ENCODE measurements at regions not wholly inside any gene's neighbourhood (a gene's known extent, or its start where the extent isn't known, plus 50 kb on each side); places are given as distances from the start of the nearest gene placed in this dataset.

DNA sequence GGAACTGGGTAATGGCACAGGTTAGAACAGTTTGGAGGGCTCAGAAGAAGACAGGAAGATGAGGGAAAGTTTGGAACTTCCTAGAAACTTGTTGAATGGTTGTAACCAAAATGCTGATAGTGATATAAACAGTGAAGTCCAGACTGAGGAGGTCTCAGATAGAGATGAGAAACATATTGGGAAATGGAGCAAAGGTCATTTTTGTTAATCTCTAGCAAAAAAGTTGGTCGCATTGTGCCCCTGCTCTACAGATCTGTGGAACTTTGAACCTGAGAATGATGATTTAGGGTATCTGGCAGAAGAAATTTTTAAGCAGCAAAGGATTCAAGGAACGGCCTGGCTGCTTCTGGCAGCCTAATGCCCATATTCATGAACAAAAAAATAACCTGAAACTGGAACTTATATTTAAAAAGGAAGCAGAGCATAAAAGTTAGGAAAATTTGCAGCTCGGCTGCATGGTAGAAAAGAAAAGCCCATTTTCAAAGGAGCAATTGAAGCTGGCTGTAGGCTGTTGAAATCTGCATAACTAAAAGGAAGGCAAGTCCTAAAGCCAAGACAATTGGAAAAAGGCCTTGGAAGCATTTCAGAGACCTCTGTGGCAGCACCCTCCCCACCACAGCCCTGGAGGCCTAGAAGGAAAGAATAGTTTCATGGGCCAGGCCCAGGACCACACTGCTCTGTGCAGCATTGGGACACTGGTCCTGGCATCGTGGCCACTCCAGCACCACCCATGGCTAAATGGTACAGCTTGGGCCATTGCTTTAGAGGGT, 182.6 kb upstream of the CD96 start:
- no peak for DNase-seq

- no peak for DNase-seq
Observed at GRCh38 chr3:111362381-111363009, 179.5 kb upstream of the CD96 start.

DNA sequence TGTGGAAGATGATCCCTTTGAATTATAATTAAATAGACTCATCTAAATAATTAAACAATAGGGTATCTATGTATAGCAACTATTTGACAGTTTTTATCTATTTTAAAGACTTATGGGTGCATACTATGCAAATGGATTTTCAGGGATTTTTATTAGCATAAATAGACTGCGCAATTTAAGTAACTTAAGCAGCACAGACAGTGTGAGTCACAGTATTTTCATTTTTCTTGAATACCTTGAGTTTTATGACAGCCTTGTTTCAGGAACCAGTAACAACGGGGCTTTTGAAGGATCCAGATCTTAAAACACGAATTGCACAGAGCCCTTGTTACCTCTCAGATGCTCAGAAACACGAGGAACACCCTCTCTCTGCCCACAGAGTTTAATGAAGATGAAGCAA, 175.5 kb upstream of the CD96 start:
- no peak for DNase-seq

DNA sequence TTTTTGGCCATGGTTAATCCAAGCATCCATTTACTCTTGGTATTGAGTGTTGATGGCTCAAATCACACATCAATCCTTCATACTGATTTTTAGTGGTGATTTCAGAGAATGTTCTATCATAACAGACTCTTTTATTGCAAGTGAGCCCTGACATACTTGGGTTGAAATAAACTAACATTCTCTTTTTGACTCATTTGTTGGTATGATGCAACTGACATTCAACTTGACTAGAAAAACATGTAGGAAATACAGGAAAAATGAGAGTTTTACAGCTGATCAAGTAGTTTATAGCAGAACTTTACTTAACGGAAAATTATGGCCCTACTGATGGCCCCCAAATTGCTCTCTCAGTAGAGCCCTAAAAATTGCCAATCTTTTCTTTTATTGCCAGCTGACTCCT, 173.9 kb upstream of the CD96 start:
- no peak for DNase-seq

DNA sequence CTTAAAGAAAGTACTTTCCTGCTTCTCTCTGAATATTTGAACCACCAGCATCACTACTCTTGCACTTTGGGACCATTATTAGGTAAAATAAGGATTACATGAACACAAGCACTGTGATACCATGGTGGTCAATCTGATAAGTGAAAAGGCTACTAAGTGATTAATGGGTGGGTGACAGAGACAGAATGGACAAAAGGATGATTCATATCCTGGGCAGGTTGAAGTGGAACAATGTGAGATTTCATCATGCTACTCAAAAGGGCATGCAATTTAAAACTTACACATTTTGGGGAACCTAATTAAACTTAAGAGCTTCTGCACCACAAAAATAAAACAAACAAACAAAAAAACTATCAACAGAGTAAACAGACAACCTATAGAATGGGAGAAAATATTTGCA, 172.0 kb upstream of the CD96 start:
- no peak for DNase-seq

DNA sequence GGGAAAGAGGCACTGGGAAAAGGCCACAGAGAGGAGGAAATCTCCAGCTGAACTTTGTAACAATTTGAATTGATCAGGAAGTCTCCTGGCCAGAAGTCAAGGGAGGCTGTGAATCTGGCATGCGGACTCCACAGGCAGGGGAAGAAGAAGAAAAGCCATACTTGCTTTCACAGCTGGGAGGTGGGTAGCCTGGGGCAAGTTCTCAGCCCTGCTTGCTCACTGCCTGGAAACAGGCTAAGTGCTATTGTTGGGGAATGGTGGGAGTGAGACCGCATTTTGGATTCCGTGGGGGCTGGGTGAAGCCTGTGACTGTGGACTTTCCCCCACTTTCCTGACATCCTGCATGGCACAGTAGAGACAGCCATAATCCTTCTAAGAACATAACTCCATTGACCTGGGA, 168.8 kb upstream of the CD96 start:
- no peak for DNase-seq

DNA sequence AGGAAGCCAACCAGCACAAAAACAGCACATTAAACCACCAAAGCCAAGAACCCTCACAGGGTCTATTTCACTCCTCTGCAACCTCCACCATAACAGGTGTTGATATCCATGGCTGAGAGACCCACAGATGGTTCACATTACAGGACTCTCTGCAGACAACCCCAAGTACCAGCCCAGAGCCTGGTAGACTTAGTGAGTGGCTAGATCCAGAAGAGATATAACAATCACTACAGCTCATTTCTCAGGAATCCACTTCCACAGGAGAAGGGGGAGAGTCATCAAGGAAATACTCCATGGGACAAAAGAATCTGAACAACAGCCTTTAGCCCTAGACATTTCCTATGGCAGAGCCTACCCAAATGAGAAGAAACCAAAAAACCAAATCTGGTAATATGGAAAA, 168.1 kb upstream of the CD96 start:
- no peak for DNase-seq

DNA sequence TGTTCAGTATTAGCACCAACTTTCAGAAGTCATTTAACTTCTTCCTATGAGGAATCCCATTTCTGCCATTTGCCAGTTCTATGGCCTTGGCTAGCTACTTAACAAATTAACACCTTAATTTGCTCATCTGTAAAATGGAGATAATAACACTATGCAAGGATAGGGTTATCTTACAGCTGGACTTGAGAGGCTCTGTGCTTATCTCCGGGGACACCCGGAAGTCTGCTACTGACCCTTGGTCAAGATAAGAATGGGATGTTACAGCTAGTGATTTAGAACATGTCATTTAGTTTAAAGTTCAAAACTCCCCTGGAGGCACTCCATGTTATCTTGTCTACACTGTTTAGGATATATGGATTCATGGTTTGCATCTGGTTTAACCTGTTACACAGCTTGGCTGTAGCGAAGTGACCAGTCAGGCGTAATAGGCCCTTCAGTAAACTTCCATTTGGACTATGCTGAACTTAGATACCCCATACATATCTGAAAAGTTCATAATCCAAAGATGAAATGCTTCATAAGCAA, 156.0 kb upstream of the CD96 start:
- no peak for DNase-seq

GRCh38 chr3:111392894-111393398, 149.1 kb upstream of the CD96 start:
- no peak for DNase-seq

- DNase-seq: no peak
Observed at GRCh38 chr3:111412656-111413055, 129.3 kb upstream of the CD96 start.

GRCh38 chr3:111414531-111414930, 127.5 kb upstream of the CD96 start:
- no peak for DNase-seq

DNA sequence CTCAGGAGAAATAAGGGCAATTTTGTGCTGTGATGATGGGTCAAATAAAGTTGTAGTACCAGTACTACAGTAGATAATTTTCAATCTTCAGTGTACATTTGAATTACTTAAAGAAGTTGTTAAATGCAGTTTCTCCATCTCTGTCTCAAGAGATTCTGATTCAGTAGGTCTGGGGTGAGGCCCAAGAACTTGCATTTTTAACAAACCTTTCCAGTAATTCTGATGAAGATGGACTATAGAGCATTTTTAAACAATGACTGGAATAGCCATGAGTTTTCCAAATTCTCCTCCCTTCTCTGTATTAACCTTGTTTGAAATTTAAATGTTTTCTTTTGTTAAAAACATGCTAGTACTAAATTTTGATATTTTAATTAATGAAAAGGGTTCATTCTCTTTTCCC, 127.0 kb upstream of the CD96 start:
- DNase-seq: no peak

DNA sequence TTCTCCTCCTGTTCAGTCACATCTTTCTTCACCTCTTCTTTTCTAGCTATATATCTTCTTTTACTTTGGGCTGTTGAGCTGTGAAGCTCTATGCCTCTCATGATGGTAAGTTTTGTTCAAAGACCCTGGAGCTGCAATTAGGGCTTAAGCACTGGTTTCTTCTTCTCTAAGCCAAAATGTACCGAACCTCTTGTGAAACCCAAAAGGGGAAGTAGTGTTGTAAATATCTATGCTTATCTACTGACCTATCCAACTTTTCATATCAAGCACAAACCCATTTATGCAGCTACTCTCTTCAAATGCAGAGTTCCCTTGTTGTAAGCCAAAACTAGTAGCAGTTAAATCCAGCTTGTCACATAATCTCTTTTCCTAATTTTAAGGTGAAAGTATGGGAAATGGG, 123.6 kb upstream of the CD96 start:
- DNase-seq: no peak

GRCh38 chr3:111428301-111428700, 113.7 kb upstream of the CD96 start:
- no peak for DNase-seq

DNA sequence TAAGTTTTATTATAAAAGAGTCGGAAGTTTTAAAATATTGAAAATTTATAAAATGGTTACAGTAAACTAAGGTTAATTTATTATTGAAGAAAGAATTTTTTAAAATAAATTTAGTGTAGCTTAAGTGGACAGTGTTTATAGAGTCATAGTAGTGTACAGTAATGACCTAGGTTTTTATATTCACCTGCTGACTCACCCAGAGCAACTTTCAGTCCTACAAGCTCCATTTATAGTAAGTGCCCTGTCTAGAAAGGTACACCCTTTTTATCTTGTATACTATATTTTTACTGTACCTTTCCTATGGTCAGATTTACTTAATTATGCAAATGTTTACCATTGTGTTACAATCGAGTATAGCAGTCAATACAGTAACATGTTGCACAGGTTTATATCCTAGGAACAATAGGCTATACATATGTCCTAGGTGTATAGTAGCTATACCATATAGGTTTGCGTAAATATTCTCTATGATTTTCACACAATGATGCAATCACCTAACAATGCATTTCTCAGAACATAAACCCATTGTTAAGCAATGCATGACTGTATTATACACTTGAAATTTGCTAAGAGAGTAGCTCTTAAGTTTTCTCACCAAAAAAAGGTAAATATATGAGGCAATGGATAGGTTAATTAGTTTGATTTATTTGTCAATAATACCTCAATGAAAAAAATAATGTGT, 106.9 kb upstream of the CD96 start:
- DNase-seq: no peak

GRCh38 chr3:111438283-111438682, 103.7 kb upstream of the CD96 start:
- DNase-seq: no peak

- no peak for DNase-seq
Observed at GRCh38 chr3:111454551-111454950, 87.4 kb upstream of the CD96 start.

GRCh38 chr3:111465081-111465670, 76.8 kb upstream of the CD96 start:
- DNase-seq: no peak

GRCh38 chr3:111470032-111470431, 72.0 kb upstream of the CD96 start:
- no peak for DNase-seq

DNA sequence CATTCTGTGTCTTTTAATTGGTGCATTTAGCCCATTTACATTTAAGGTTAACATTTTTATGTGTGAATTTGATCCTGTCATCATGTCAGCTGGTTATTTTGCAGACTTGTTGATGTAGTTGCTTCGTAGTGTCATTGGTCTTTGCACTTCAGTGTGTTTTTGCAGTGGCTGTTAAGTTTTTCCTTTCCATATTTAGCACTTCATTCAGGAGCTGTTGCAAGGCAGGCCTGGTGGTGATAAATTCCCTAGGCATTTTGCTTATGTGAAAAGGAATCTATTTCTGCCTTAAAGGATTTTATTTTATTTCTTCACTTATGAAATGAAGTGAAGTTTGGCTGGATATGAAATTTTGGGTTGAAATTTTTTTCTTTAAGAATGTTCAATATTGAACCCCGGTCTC, 70.2 kb upstream of the CD96 start:
- DNase-seq: no peak

DNA sequence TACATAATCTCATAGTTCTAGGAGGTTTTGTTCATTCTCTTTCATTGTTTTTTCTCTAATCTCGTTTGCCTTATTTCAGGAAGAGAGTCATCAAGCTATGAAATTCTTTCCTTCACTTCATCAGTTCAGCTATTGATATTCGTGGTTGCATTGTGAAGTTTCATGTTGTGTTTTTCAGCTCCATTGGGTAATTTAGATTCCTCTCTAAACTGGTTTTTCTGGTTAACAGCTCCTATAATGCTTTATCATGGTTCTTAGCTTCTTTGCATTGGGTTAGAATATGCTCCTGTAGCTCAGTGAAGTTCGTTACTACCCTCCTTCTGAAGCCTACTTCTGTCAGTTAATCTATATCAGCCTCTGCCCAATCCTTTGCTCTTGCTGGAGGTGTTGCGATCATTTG, 69.4 kb upstream of the CD96 start:
- DNase-seq: no peak

- no peak for DNase-seq
Observed at GRCh38 chr3:111473550-111473949, 68.4 kb upstream of the CD96 start.

GRCh38 chr3:111476701-111477100, 65.3 kb upstream of the CD96 start:
- no peak for DNase-seq

Data from activated T-cell treated with anti-CD3 and anti-CD28 coated beads, Interleukin-2, amount 50 U/mL, for 48 hours (primary cell).